ENCODE measurements at regions not wholly inside any gene's neighbourhood (a gene's known extent, or its start where the extent isn't known, plus 50 kb on each side); places are given as distances from the start of the nearest gene placed in this dataset.

DNA sequence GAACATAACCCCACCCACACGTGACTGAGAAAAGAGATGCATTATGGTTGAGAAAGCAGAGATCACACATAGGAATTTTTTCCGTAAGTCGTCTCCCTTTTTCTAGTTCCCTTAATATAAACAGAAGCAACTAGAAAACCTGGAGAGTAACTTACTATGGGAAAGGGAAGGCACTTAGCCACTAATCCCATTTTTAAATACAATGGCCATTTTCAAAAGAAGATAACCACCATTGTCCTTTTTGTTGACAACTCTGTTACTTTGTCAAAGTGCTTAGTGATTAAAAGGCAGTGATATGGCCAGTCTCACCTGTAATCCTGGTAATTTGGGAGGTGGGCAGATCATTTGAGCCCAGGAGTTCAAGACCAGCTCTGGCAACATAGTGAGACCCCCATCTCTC, 184.4 kb upstream of the UMPS start:
- Histone ChIP-seq H2AFZ (ENCODE audit: insufficient read depth, low read depth, low read length, poor library complexity, severe bottlenecking) (no peak overlapping the region), H3K36me3 (replicated peaks in 1 of 2; ENCODE audit: control insufficient read depth in 1 of 2, insufficient read depth in 2 of 2, low read length in 2 of 2) (no peaks in the 10 kb centered on the region), H3K9ac (ENCODE audit: insufficient read depth, low read length, poor library complexity, severe bottlenecking) (no peak overlapping the region), H4K20me1 (ENCODE audit: insufficient read depth, low read length) (no peaks in the 10 kb centered on the region), H3K79me2 (ENCODE audit: insufficient read depth, low read length) (no peaks in the 10 kb centered on the region), H3K27ac (ENCODE audit: low read depth in 1 of 2, low read length in 2 of 2) (no peak overlapping the region), H3K4me1 (ENCODE audit: control insufficient read depth in 1 of 2, insufficient read depth in 2 of 2, low read length in 2 of 2) (no peaks in the 10 kb centered on the region), H3K4me2 (replicated peaks; ENCODE audit: extremely low read depth, low read length, poor library complexity, severe bottlenecking) (no peak overlapping the region), H3K9me3 (replicated peaks in 1 of 2; ENCODE audit: control insufficient read depth in 1 of 2, insufficient read depth in 1 of 2, low read length in 2 of 2) (no peaks in the 10 kb centered on the region), H3K4me3 (replicated peaks in 1 of 3; ENCODE audit: low read depth in 2 of 3, low read length in 3 of 3) (no peak overlapping the region), H3K27me3 (ENCODE audit: control insufficient read depth in 2 of 2, insufficient read depth in 2 of 2, low read length in 2 of 2) (no peaks in the 10 kb centered on the region)
- TF ChIP-seq, protein P1, sequence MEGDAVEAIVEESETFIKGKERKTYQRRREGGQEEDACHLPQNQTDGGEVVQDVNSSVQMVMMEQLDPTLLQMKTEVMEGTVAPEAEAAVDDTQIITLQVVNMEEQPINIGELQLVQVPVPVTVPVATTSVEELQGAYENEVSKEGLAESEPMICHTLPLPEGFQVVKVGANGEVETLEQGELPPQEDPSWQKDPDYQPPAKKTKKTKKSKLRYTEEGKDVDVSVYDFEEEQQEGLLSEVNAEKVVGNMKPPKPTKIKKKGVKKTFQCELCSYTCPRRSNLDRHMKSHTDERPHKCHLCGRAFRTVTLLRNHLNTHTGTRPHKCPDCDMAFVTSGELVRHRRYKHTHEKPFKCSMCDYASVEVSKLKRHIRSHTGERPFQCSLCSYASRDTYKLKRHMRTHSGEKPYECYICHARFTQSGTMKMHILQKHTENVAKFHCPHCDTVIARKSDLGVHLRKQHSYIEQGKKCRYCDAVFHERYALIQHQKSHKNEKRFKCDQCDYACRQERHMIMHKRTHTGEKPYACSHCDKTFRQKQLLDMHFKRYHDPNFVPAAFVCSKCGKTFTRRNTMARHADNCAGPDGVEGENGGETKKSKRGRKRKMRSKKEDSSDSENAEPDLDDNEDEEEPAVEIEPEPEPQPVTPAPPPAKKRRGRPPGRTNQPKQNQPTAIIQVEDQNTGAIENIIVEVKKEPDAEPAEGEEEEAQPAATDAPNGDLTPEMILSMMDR (IDR thresholded peaks at IDR 0.05) = no peak
- peaks cover 9 to 11% (median 9%) of the 10 kb centered on the region in 3 donors for H3K27me3 Mint-ChIP-seq (ENCODE audit: low read depth in 3 of 3)
- H3K27ac Mint-ChIP-seq = no peak overlapping the region
- H3K9me3 Mint-ChIP-seq = no peaks in the 10 kb centered on the region
- no peak overlapping the region for H3K4me3 Mint-ChIP-seq
- no peaks in the 10 kb centered on the region for H3K4me1 Mint-ChIP-seq
- WGBS (ENCODE audit: insufficient coverage) = no CpG with 5 or more reads among the region's 3 CpGs
- no peaks in the 10 kb centered on the region for H3K36me3 Mint-ChIP-seq
- DNase-seq = no peak
- intact Hi-C loops (cut with micrococcal nuclease) = no loop called here

DNA sequence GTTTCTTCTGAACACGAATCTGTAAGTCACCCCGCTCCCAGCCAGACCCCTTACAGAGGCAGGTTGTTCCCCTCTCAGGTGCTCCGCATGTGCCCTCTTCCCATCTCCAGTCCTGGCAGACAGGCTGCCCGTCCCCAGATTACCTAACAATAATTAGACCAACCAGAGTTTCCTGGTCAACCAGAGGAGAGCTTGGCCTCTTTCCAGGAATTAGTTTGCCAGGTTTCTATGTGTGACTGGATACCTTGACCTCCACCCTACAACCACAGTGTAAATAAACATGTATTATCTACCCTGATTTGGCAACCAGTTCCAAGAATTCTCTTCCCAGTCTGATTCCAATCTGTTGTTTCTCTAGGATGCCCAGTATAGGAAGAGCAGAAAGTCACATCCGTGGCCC, 178.0 kb upstream of the UMPS start:
- no peak for DNase-seq
- H3K27me3 Mint-ChIP-seq (ENCODE audit: low read depth in 3 of 3) = peaks cover 7 to 10% (median 10%) of the 10 kb centered on the region in 3 donors
- H3K4me3 Mint-ChIP-seq = no peak overlapping the region
- Histone ChIP-seq H3K9ac (ENCODE audit: insufficient read depth, low read length, poor library complexity, severe bottlenecking) (no peak overlapping the region), H3K27me3 (ENCODE audit: control insufficient read depth in 2 of 2, insufficient read depth in 2 of 2, low read length in 2 of 2) (no peaks in the 10 kb centered on the region), H4K20me1 (ENCODE audit: insufficient read depth, low read length) (no peaks in the 10 kb centered on the region), H3K36me3 (replicated peaks in 1 of 2; ENCODE audit: control insufficient read depth in 1 of 2, insufficient read depth in 2 of 2, low read length in 2 of 2) (no peaks in the 10 kb centered on the region), H3K4me3 (replicated peaks in 1 of 3; ENCODE audit: low read depth in 2 of 3, low read length in 3 of 3) (no peak overlapping the region), H2AFZ (ENCODE audit: insufficient read depth, low read depth, low read length, poor library complexity, severe bottlenecking) (no peak overlapping the region), H3K4me1 (ENCODE audit: control insufficient read depth in 1 of 2, insufficient read depth in 2 of 2, low read length in 2 of 2) (no peaks in the 10 kb centered on the region), H3K4me2 (replicated peaks; ENCODE audit: extremely low read depth, low read length, poor library complexity, severe bottlenecking) (no peak overlapping the region), H3K79me2 (ENCODE audit: insufficient read depth, low read length) (no peaks in the 10 kb centered on the region), H3K9me3 (replicated peaks in 1 of 2; ENCODE audit: control insufficient read depth in 1 of 2, insufficient read depth in 1 of 2, low read length in 2 of 2) (no peaks in the 10 kb centered on the region), H3K27ac (ENCODE audit: low read depth in 1 of 2, low read length in 2 of 2) (no peak overlapping the region)
- no peaks in the 10 kb centered on the region for H3K4me1 Mint-ChIP-seq
- TF ChIP-seq, protein P1 (IDR thresholded peaks at IDR 0.05) = no peak
- intact Hi-C loops (cut with micrococcal nuclease) = no loop called here
- no peaks in the 10 kb centered on the region for H3K9me3 Mint-ChIP-seq
- WGBS (ENCODE audit: insufficient coverage) = 83% methylated on average over 4 of the region's 5 CpGs
- peak overlapping the region in 1 of 7 donors; percentile 19 for H3K27ac Mint-ChIP-seq
- H3K36me3 Mint-ChIP-seq = no peaks in the 10 kb centered on the region

Data from CD14-positive monocyte (primary cell).